GM12865 (cell line): ENCODE measurements at regions not wholly inside any gene's neighbourhood (a gene's known extent, or its start where the extent isn't known, plus 50 kb on each side); places are given as distances from the start of the nearest gene placed in this dataset.

Source experiments
- DNase-seq: peaks from one replicate; pipeline ENCODE4 v3.0.0; 2010; ENCODE audit warnings: low read depth
- H3K4me3 ChIP-seq: 2 replicates; pipeline ENCODE4 v1.5.1; 2011; ENCODE audit warnings: mild to moderate bottlenecking, low read depth, low read length, control low read depth
- CTCF ChIP-seq: IDR thresholded peaks from 2 replicates; pipeline ENCODE4 v1.5.1; 2011; ENCODE audit warnings: low read length, control low read depth, low read depth, inconsistent platforms; ENCODE audit not compliant: insufficient read depth; ENCODE audit errors: missing control alignments

GRCh38 chr2:105567996-105568494 lies 169.2 kb upstream of the FHL2 start:
- H3K4me3 ChIP-seq, result no peak overlapping the region
- TF ChIP-seq CTCF, result no peak
- no peak for DNase-seq

GRCh38 chr2:105563000-105563719 lies 164.3 kb upstream of the FHL2 start:
- DNase-seq, result no peak
- H3K4me3 ChIP-seq, result no peak overlapping the region
- TF ChIP-seq CTCF, result no peak

GRCh38 chr2:105561401-105561800 lies 162.6 kb upstream of the FHL2 start:
- no peak overlapping the region for H3K4me3 ChIP-seq
- no peak for DNase-seq
- TF ChIP-seq CTCF, result no peak

- DNase-seq, result no peak
- TF ChIP-seq CTCF, result no peak
These were observed 161.3 kb upstream of the FHL2 start for GRCh38 chr2:105560157-105560556.

GRCh38 chr2:105557021-105557920 lies 158.4 kb upstream of the FHL2 start:
- no peak for TF ChIP-seq CTCF
- DNase-seq, result no peak
- H3K4me3 ChIP-seq, result no peak overlapping the region

More at GRCh38 chr2:105560157-105560556, 161.3 kb upstream of the FHL2 start:
- H3K4me3 ChIP-seq, result no peak overlapping the region

- DNase-seq, result no peak
- no peak for TF ChIP-seq CTCF
- H3K4me3 ChIP-seq, result no peak overlapping the region
These were observed 157.5 kb upstream of the FHL2 start for GRCh38 chr2:105556366-105556765.
